ENCODE measurements at regions not wholly inside any gene's neighbourhood (a gene's known extent, or its start where the extent isn't known, plus 50 kb on each side); places are given as distances from the start of the nearest gene placed in this dataset.
"Not testable (repeated sequence)": the region's sequence is repeated elsewhere in the genome, so short reads cannot be mapped to it uniquely, and the experiment has no call there.

DNA sequence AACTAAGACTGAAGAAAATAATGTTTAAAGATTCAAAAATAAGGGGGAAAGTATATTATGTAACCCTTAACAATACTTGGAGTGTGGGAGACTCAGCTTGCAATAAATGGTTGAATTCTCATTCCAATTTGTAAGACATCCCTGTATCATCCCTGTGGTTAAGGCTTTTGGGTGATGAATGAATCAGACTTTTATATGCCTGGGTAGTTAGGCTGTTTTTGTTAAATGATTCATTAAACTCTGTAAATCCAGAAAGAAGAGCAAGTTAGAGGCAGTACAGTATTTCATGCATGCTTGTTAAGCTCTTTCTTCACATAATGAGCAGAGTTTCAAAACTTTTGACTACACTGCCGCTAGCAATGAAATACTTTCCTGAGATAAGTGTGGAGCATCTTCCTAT is 948.8 kb downstream of the SOCS6 start:
- TF ChIP-seq, protein P1, sequence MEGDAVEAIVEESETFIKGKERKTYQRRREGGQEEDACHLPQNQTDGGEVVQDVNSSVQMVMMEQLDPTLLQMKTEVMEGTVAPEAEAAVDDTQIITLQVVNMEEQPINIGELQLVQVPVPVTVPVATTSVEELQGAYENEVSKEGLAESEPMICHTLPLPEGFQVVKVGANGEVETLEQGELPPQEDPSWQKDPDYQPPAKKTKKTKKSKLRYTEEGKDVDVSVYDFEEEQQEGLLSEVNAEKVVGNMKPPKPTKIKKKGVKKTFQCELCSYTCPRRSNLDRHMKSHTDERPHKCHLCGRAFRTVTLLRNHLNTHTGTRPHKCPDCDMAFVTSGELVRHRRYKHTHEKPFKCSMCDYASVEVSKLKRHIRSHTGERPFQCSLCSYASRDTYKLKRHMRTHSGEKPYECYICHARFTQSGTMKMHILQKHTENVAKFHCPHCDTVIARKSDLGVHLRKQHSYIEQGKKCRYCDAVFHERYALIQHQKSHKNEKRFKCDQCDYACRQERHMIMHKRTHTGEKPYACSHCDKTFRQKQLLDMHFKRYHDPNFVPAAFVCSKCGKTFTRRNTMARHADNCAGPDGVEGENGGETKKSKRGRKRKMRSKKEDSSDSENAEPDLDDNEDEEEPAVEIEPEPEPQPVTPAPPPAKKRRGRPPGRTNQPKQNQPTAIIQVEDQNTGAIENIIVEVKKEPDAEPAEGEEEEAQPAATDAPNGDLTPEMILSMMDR (IDR thresholded peaks at IDR 0.05), result no peak
- no peak for TF ChIP-seq EP300 (IDR thresholded peaks at IDR 0.05)
- no peak for TF ChIP-seq POLR2AphosphoS5 (IDR thresholded peaks at IDR 0.05)
- TF ChIP-seq POLR2A (IDR thresholded peaks at IDR 0.05), result no peak
- Histone ChIP-seq H3K9me3 (no peaks in the 10 kb centered on the region), H3K27me3 (no peaks in the 10 kb centered on the region), H3K27ac (no peak overlapping the region), H3K36me3 (no peaks in the 10 kb centered on the region), H3K4me1 (no peaks in the 10 kb centered on the region), H3K4me3 (no peak overlapping the region)
- no peak for DNase-seq (ENCODE audit: low spot score in 2 of 2)
- 83% methylated on average over 1 of the region's 1 CpG for WGBS

DNA sequence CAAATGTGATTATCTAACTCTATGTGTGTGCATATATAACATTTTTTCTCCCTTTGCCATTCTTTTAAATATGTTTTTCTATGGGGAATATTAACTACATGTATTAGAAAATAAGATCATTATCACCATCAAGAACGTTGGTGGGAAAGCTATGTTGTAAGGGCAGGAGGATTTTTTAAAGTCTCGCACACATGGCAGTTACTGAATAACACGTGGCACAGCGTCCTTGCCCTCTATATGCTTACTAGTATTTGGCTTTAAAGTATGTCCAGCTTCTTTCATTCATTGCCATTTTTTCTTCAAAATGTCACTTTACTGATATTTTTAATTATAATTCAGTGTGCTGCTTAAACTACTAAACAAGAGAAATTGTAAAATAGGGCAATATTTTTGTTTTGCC is 944.3 kb downstream of the SOCS6 start:
- DNase-seq (ENCODE audit: low spot score in 2 of 2), result no peak
- TF ChIP-seq POLR2AphosphoS5 (IDR thresholded peaks at IDR 0.05) (no peak), POLR2A (IDR thresholded peaks at IDR 0.05) (no peak), EP300 (IDR thresholded peaks at IDR 0.05) (no peak)
- TF ChIP-seq, protein P1 (IDR thresholded peaks at IDR 0.05), result no peak
- Histone ChIP-seq H3K4me1 (no peaks in the 10 kb centered on the region), H3K27ac (no peak overlapping the region), H3K9me3 (no peaks in the 10 kb centered on the region), H3K4me3 (no peak overlapping the region), H3K27me3 (no peaks in the 10 kb centered on the region), H3K36me3 (no peaks in the 10 kb centered on the region)
- WGBS, result 68% methylated on average over 4 of the region's 4 CpGs

DNA sequence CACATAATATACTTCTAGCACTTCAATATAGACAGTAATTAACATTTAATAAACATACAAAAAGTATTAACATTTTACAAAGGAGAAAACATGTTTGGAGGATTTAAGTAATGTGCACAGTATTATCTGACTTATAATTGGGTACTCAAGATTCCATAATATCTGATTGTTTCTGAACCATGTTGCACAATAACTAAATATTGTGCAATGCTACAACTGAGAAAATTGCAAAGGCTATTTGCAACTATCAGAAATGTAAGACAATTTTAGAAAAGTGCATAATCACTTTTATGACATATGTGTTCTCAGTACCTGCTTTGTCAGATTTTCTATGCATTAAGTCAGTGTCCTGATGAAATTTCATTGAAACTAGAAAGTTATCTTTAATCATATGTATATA is 934.6 kb downstream of the SOCS6 start:
- H3K27me3 ChIP-seq, result no peaks in the 10 kb centered on the region
- no peak overlapping the region for H3K4me3 ChIP-seq
- no peak for TF ChIP-seq POLR2A (IDR thresholded peaks at IDR 0.05)
- TF ChIP-seq, protein P1 (IDR thresholded peaks at IDR 0.05), result no peak
- no peak for TF ChIP-seq EP300 (IDR thresholded peaks at IDR 0.05)
- no peak for TF ChIP-seq POLR2AphosphoS5 (IDR thresholded peaks at IDR 0.05)
- H3K36me3 ChIP-seq, result no peaks in the 10 kb centered on the region
- no peaks in the 10 kb centered on the region for H3K4me1 ChIP-seq
- H3K27ac ChIP-seq, result no peak overlapping the region
- no peak for DNase-seq (ENCODE audit: low spot score in 2 of 2)
- no peaks in the 10 kb centered on the region for H3K9me3 ChIP-seq

DNA sequence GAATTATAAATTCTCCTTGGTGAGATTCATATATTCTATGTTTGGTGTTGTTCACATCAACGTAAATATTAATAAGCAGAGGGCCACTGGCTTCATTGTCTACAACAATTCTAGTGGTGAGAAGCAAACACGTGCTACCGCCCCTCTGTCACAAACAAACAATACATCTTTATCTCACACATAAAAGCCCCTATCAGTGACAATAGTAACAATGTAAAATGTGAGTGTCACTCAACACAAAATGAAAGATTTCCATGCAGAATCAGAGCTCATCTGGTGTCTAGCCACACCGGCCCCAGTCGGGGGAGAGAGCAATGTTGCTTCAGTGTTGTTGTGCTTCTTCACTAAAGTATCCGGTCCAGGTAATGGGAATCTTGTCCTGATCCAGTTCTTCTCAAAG is 932.6 kb downstream of the SOCS6 start:
- no peaks in the 10 kb centered on the region for H3K9me3 ChIP-seq
- no peak overlapping the region for H3K27ac ChIP-seq
- H3K27me3 ChIP-seq, result no peaks in the 10 kb centered on the region
- no peak for DNase-seq (ENCODE audit: low spot score in 2 of 2)
- whole genome bisulfite sequencing, result 74% methylated on average over 6 of the region's 6 CpGs
- H3K36me3 ChIP-seq, result no peaks in the 10 kb centered on the region
- no peak overlapping the region for H3K4me3 ChIP-seq
- H3K4me1 ChIP-seq, result no peaks in the 10 kb centered on the region
- TF ChIP-seq, protein P1 (IDR thresholded peaks at IDR 0.05), result no peak
- no peak for TF ChIP-seq EP300 (IDR thresholded peaks at IDR 0.05)
- no peak for TF ChIP-seq POLR2AphosphoS5 (IDR thresholded peaks at IDR 0.05)
- TF ChIP-seq POLR2A (IDR thresholded peaks at IDR 0.05), result no peak

DNA sequence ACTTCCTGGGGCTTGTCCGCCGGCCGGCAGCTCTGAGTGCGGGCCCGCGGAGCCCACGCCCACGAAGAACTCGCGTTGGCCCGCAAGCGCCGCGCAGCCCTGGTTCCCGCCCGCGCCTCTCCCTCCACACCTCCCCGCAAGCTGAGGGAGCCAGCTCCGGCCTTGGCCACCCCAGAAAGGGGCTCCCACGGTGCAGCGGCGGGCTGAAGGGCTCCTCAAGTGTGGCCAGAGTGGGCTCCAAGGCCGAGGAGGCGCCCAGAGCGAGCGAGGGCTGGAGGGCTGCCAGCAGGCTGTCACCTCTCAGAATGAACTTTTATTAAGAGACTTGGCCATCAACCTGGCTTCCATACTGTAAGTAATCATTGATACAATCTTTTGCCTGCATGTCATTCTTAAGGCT is 923.9 kb downstream of the SOCS6 start:
- H3K4me3 ChIP-seq; H3K4me1 ChIP-seq; H3K27ac ChIP-seq; H3K9me3 ChIP-seq; H3K36me3 ChIP-seq; DNase-seq (ENCODE audit: low spot score in 2 of 2); H3K27me3 ChIP-seq: not testable (repeated sequence)
- WGBS, result 84% methylated on average over 16 of the region's 26 CpGs

DNA sequence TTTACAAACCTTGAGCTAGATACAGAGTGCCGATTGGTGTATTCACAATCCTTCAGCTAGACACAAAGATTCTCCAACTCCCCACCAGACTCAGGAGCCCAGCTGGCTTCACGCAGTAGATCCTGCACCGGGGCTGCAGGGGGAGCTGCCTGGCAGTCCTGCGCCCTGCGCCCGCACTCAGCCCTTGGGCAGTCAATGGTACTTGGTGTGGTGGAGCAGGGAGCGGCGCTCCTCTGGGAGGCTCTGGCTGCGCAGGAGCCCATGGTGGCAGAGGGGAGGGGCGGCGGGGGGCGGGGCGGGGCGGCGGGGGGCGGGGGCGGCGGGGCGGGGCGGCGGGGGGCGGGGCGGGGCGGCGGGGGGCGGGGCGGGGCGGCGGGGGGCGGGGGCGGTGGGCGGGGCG is 923.4 kb downstream of the SOCS6 start:
- H3K9me3 ChIP-seq, result peaks cover 3% of the 10 kb centered on the region
- H3K36me3 ChIP-seq, result no peaks in the 10 kb centered on the region
- no peaks in the 10 kb centered on the region for H3K27me3 ChIP-seq
- H3K4me3 ChIP-seq, result no peak overlapping the region
- DNase-seq (ENCODE audit: low spot score in 2 of 2), result no peak
- no peaks in the 10 kb centered on the region for H3K4me1 ChIP-seq
- TF ChIP-seq POLR2AphosphoS5 (IDR thresholded peaks at IDR 0.05) (no peak), EP300 (IDR thresholded peaks at IDR 0.05) (no peak), POLR2A (IDR thresholded peaks at IDR 0.05) (no peak)
- TF ChIP-seq, protein P1 (IDR thresholded peaks at IDR 0.05), result no peak
- WGBS, result 93% methylated on average over 5 of the region's 33 CpGs
- no peak overlapping the region for H3K27ac ChIP-seq

Data from suprapubic skin (tissue), 4 donors.